Left ventricle myocardium superior (tissue), 1 donor: ENCODE measurements at regions not wholly inside any gene's neighbourhood (a gene's known extent, or its start where the extent isn't known, plus 50 kb on each side); places are given as distances from the start of the nearest gene placed in this dataset.

Experiments used
- ATAC-seq: fragments of 200-7000 bp; cut with Tn5 transposase; one replicate; pipeline ENCODE4 v1.9.1; 2020; ENCODE audit warnings: mild to moderate bottlenecking, moderate library complexity
- DNase-seq: peaks from one replicate; pipeline ENCODE4 v3.0.0-alpha.2; 2020
- intact Hi-C: fragments of 100-400 bp; cut with micrococcal nuclease; formaldehyde crosslinking; loops from one replicate; pipeline ENCODE4 v1.11.0; 2022
- donor health status: DM: no; HTN: yes; CAD: no; lungs with severe emphysema.

GRCh38 chr1:168942165-168942564, 164.3 kb upstream of the ATP1B1 start:
- intact Hi-C loops: no loop called here
- no peak for DNase-seq
- ATAC-seq: no peak

DNA sequence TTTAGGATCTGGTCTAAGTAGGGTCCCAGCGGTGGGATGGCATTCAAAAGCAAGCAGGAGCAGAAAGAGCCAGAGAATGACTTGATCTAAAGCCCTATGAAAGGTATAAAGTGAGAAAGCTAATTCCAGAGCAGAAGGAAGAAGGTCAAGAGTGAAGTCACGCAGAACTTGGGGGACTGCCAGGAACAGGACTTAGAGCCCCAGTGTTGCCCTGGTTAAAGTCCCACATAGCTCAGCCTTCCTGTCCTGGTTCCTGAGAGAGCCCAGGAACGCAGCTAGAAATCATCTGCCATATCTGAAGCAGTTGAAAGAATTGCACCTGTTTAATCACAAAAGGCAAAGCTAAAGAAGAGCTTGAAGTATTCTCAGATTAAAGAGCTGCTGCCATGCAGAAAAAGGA, 160.6 kb upstream of the ATP1B1 start:
- intact Hi-C loops: no loop called here
- DNase-seq (peak; percentile 72), ATAC-seq (peak; percentile 98)

GRCh38 chr1:168947041-168947440, 159.4 kb upstream of the ATP1B1 start:
- intact Hi-C loops: no loop called here
- ATAC-seq (no peak), DNase-seq (no peak)

- ATAC-seq: no peak
- no peak for DNase-seq
- intact Hi-C loops: no loop called here
These were observed 156.8 kb upstream of the ATP1B1 start for GRCh38 chr1:168949672-168950071.

GRCh38 chr1:168957818-168958217, 148.7 kb upstream of the ATP1B1 start:
- ATAC-seq: no peak

DNA sequence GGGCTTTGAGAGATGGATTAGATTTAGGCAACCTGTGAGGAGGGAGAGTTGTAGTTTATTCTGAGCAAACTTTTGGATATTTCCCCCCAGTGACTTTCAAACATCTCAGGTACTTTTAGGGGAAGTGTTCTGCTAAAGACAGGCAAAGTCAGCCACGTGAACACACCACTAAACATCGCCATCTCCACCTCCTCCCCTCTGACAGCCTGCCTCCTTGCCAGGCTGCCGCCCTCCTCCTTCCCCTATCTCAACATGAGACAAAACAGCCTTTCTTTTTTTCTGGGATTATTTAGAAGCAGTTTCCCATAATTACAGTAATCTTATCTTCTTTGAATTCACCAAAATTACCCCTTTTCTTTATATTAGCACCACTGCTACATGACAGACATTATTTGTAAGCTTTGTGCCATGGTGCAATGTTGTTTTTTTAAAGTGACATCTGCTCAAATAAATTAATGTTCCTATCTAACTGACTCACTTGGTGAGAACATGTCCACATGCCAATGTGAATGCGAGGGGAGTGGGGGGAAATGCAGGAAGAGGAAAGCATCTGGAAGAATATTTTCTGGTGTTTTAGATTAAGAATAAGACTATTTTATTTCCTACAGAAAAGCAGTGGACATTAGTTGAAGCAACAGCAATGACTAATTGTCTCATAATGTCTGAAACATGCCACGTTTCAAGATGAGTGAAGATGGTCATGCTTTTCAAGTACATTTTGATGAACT, 147.8 kb upstream of the ATP1B1 start:
- intact Hi-C loops: no loop called here

More at GRCh38 chr1:168957818-168958217, 148.7 kb upstream of the ATP1B1 start:
- intact Hi-C loops: no loop called here
- DNase-seq: no peak

GRCh38 chr1:168959382-168959781, 147.1 kb upstream of the ATP1B1 start:
- intact Hi-C loops: no loop called here
- no peak for ATAC-seq
- no peak for DNase-seq

More for the DNA sequence above, 147.8 kb upstream of the ATP1B1 start:
- no peak for ATAC-seq
- DNase-seq: no peak

DNA sequence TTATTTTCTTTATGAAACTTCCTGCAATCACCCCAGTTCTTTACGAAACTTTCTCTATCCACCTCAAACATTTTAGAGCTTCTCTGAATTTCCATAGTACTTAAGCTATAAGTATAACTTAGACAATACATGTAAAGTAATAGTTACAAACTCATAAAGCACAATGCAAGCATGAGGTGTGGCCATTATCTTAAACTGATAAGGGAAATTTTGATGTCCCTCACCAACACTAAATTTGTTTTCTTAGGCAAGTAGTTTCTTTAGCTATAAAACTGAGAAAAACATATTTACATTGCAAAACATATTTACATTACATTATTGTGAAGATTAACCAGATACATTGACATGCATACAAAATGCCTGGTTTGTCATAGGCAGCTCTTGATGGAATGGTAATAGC, 146.4 kb upstream of the ATP1B1 start:
- ATAC-seq: no peak
- intact Hi-C loops: no loop called here
- DNase-seq: no peak

DNA sequence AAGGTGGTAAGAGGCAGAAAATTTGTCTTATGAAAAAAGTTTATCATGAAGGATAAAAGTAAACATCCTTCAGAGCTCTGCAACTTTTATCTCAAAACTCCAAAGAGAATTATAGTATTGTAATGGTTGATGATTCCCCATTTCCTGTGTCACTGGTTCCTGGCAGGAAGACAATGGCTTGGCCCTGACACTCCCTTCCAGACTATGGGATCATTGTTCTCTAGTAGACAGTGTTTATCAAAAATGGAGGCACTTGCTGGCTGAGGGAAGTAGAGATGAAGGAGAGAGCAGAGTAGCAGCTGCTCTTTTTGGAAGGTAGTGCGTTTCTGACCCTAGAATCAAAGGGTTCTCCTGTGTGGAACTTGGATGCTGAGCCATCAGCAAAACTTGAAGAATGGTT, 145.9 kb upstream of the ATP1B1 start:
- ATAC-seq (peak; percentile 41), DNase-seq (no peak)
- intact Hi-C loops: no loop called here

GRCh38 chr1:168963601-168964000, 142.9 kb upstream of the ATP1B1 start:
- no peak for ATAC-seq
- intact Hi-C loops: no loop called here
- no peak for DNase-seq

- intact Hi-C loops: no loop called here
- DNase-seq (no peak), ATAC-seq (no peak)
These were observed 142.0 kb upstream of the ATP1B1 start for GRCh38 chr1:168964478-168964877.

DNA sequence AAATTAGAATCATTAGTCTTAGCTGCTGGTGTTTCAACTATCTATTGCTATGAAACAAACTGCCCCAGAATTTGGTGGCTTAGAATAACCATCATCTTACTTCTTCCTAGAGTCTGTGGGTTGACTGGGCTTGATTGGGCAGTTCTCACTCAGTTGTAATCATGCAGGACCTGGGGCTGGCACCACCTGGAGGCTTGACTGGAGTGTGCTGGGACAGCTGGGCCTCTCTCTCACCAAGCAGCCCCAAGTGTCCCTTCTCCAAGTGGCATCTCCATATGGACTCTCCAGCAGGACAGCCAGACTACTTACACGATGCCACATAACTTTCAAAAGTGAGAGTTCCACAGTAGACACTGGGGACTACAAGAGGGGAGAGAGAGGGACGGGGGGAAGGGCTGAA, 140.3 kb upstream of the ATP1B1 start:
- no peak for DNase-seq

DNA sequence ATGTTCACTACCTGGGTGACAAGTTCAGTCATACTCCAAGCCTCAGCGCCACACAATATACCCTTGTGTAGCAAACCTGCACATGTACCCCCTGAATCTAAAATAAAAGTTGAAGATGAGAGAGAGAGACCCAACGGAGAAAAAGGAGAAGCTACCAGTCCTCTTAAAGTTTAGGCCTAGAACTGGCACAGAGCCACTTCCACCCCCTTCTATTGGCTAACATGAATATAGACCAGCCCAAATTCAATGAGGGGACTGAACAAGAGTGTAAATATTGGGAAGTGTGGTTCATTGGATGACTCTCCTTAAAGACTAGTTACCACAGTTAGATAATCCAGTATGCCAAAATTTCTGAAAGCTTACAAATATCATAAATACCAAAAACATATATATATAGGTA, 139.9 kb upstream of the ATP1B1 start:
- no peak for DNase-seq
- intact Hi-C loops: no loop called here
- ATAC-seq: no peak

More for the DNA sequence above, 140.3 kb upstream of the ATP1B1 start:
- intact Hi-C loops: no loop called here
- no peak for ATAC-seq

GRCh38 chr1:168970926-168971659, 135.4 kb upstream of the ATP1B1 start:
- no peak for ATAC-seq
- no peak for DNase-seq
- intact Hi-C loops: no loop called here

- intact Hi-C loops: no loop called here
- DNase-seq (no peak), ATAC-seq (no peak)
These were observed 134.3 kb upstream of the ATP1B1 start for GRCh38 chr1:168972225-168972624.

- no peak for ATAC-seq
- intact Hi-C loops: no loop called here
These were observed 133.6 kb upstream of the ATP1B1 start for GRCh38 chr1:168972887-168973286.

GRCh38 chr1:168974117-168974516, 132.4 kb upstream of the ATP1B1 start:
- intact Hi-C loops: no loop called here
- DNase-seq (no peak), ATAC-seq (no peak)

More at GRCh38 chr1:168972887-168973286, 133.6 kb upstream of the ATP1B1 start:
- DNase-seq: no peak

GRCh38 chr1:168974611-168975010, 131.9 kb upstream of the ATP1B1 start:
- ATAC-seq (no peak), DNase-seq (no peak)
- intact Hi-C loops: no loop called here

- intact Hi-C loops: no loop called here
- DNase-seq: no peak
- ATAC-seq: no peak
These were observed 130.2 kb upstream of the ATP1B1 start for GRCh38 chr1:168976267-168976666.

- DNase-seq (no peak), ATAC-seq (no peak)
- intact Hi-C loops: no loop called here
These were observed 128.9 kb upstream of the ATP1B1 start for GRCh38 chr1:168977618-168978017.

GRCh38 chr1:168979276-168979675, 127.2 kb upstream of the ATP1B1 start:
- no peak for ATAC-seq
- DNase-seq: no peak
- intact Hi-C loops: no loop called here
